Right cardiac atrium (tissue), 5 donors: ENCODE measurements at regions not wholly inside any gene's neighbourhood (a gene's known extent, or its start where the extent isn't known, plus 50 kb on each side); places are given as distances from the start of the nearest gene placed in this dataset.

Source experiments
- ATAC-seq, 2 donors: fragments of 200-7000 bp; cut with Tn5 transposase; one replicate each; pipeline versions ENCODE4 v1.8.0 to v1.9.1; 2020; ENCODE audit warnings: moderate library complexity in 2 of 2, mild to moderate bottlenecking in 1 of 2
- DNase-seq, 3 donors: peaks; one replicate each; pipeline ENCODE4 v3.0.0-alpha.2; 2020
- H3K27ac ChIP-seq: one replicate; pipeline ENCODE4 v1.5.1; 2013; ENCODE audit warnings: mild to moderate bottlenecking, low read length, control low read depth, moderate library complexity
- H3K27me3 ChIP-seq: one replicate; pipeline ENCODE4 v1.6.1; 2013; ENCODE audit not compliant: control insufficient read depth, insufficient read depth
- H3K4me1 ChIP-seq: one replicate; pipeline ENCODE4 v1.6.1; 2013; ENCODE audit warnings: low read length; ENCODE audit not compliant: control insufficient read depth, insufficient read depth
- H3K4me3 ChIP-seq: one replicate; pipeline ENCODE4 v1.5.1; 2013; ENCODE audit warnings: low read length, control low read depth
- H3K9me3 ChIP-seq: one replicate; pipeline ENCODE4 v1.6.1; 2013; ENCODE audit warnings: low read length; ENCODE audit not compliant: control insufficient read depth
- whole genome bisulfite sequencing: extraction: QIAGEN DNeasy Blood & Tissue Kit; methylation state at CpG from one replicate; pipeline ENCODE4 v1.1.7; 2013; 5-methylcytosine and 5-hydroxymethylcytosine counted together
- intact Hi-C, 4 donors: fragments of 100-400 bp; cut with DNase I; formaldehyde crosslinking; loops; one replicate each; pipeline versions ENCODE4 v1.11.0 to v1.14.0; 2022 to 2023
- donor health status: healthy with polysubstance abuse.
- donor health status: DM: no; HTN: yes; CAD: no.
- donor health status: DM: no; HTN: no; CAD: no.
- donor health status: DM: no; HTN: yes; CAD: no; lungs with severe emphysema.
- donor health status: DM: yes; HTN: yes; CAD: no.

DNA sequence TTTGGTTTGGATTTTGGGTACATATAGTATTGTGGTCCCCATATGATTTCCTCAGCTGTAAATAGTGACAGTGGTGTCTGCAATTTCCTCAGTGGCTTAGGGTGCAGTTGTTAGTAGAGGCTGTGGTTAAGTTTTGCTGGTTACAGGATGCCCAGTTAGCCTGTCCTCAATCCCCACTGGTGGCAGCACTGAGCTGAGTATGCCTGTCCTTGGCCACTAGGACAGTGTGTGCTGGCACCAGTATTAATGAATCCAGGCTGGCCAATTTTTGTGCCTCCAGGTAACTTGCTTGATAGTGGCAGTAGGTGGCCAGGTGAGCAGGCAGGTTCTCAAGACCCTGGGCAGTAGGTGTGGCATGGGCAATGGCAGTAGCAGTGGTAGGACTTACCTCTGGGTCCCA, 973.1 kb downstream of the TMEM182 start:
- Histone ChIP-seq H3K27ac (no peak overlapping the region), H3K4me1 (no peaks in the 10 kb centered on the region), H3K27me3 (no peaks in the 10 kb centered on the region), H3K9me3 (peaks cover 3% of the 10 kb centered on the region), H3K4me3 (no peak overlapping the region)
- intact Hi-C loops = no loop called here
- ATAC-seq (no peak), DNase-seq (no peak)

DNA sequence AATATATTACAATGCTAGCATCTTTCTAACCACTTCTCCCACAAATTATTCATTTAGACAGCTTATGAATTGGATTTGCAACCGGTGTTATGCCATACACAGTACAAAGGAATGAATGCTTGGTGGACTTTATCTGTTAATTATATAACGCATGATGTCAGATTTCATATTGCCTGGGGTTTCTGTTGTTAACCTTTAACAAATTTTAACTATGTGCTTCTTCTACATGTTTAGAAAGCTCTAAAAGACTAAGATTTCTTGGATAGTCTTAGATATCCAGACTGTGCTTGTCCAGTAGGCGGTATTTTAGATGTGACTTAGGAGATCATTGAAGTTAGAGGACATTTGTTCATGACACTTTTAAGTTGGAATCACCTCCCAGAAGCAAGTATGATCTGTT, 976.3 kb downstream of the TMEM182 start:
- intact Hi-C loops = no loop called here
- ATAC-seq = no peak
- no peak for DNase-seq
- 81% methylated on average over 3 of the region's 3 CpGs for WGBS
- Histone ChIP-seq H3K4me3 (no peak overlapping the region), H3K27ac (no peak overlapping the region), H3K27me3 (no peaks in the 10 kb centered on the region), H3K4me1 (no peaks in the 10 kb centered on the region), H3K9me3 (peaks cover 3% of the 10 kb centered on the region)

DNA sequence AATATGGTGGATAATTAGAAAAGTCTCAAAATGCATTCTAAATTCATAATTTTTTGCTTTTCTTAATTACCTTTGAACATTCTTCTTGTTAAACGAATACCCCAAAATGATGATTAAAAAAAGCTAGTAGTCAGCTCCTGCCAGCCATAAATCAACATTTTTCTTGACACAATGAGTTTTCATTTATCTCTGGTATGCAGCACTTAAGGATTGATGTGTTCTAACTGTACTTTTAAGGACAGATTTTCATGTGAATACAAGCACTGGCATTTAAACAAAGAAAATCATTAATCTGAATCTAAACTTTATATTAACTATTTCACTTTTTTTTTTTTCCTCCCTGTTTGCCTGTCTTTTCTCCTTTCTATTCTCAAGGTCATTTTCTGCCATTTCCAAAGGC, 976.8 kb downstream of the TMEM182 start:
- ATAC-seq = no peak
- intact Hi-C loops = no loop called here
- no peaks in the 10 kb centered on the region for H3K27me3 ChIP-seq
- H3K9me3 ChIP-seq = peaks cover 3% of the 10 kb centered on the region
- no peak overlapping the region for H3K27ac ChIP-seq
- DNase-seq = no peak
- H3K4me1 ChIP-seq = no peaks in the 10 kb centered on the region
- 50% methylated on average over 1 of the region's 1 CpG for WGBS
- no peak overlapping the region for H3K4me3 ChIP-seq

DNA sequence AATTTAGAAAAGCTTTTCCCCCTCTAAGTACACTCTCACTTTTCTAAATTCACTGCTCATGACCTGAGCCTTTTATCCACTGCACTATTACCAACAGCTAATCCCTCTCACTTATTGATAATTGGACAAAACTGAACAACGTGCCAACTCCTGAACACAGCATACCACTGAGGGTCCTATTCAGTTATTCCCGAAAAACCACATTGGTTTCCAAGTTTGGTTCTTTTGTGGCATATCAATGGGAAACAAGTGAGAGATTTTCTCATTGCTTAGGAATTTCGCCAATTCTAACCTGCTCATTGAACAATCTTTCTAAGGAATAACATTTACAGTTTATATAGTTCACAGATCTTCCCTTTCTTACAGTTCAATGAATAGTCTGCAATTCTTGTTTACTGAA, 977.4 kb downstream of the TMEM182 start:
- no peak for ATAC-seq
- intact Hi-C loops = no loop called here
- WGBS = 68% methylated on average over 3 of the region's 3 CpGs

DNA sequence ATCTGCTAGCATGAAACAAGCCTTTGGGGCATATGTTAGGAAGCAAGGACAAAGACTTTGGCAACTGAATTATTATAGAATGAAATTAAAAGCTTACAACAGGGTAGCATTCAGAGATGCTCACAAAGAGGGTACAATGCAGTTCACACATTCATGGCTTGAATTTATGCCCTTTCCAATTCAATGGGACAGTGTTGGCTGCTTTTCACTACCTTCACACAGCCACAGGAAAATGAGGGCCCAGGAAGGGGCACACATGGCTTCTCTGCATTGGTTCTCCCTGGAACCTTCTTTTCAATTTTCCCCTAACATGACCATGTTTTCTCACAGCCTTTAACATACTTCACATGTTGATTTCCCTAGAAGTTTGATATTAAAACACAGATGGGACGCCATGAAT, 978.1 kb downstream of the TMEM182 start:
- no peaks in the 10 kb centered on the region for H3K9me3 ChIP-seq
- 64% methylated on average over 1 of the region's 1 CpG for WGBS
- H3K4me3 ChIP-seq = no peak overlapping the region
- intact Hi-C loops = no loop called here
- no peak overlapping the region for H3K27ac ChIP-seq
- H3K4me1 ChIP-seq = no peaks in the 10 kb centered on the region
- ATAC-seq (no peak), DNase-seq (no peak)
- H3K27me3 ChIP-seq = no peaks in the 10 kb centered on the region

More for the DNA sequence above, 977.4 kb downstream of the TMEM182 start:
- H3K27ac ChIP-seq = no peak overlapping the region
- H3K27me3 ChIP-seq = no peaks in the 10 kb centered on the region
- H3K4me1 ChIP-seq = no peaks in the 10 kb centered on the region
- no peaks in the 10 kb centered on the region for H3K9me3 ChIP-seq
- DNase-seq = no peak
- H3K4me3 ChIP-seq = no peak overlapping the region

DNA sequence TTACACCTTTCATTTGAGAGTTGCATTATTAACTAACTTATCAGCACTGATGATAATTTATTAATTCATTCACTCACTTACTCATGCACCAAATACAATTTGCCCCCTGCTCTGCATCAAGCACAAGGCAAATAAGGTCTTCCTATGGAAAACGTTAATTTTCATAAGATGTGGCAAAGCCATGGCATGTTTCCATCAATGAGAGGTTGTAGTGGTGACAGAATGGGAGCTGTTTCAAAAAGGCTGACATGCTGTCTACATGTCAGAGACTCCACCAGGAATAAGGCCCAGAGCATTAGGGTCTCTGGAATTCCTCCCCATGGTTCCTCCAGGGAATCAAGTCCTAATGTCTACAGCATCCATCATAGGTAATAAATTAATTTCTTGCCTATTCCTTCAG, 978.8 kb downstream of the TMEM182 start:
- Histone ChIP-seq H3K27ac (no peak overlapping the region), H3K4me3 (no peak overlapping the region), H3K27me3 (no peaks in the 10 kb centered on the region), H3K4me1 (no peaks in the 10 kb centered on the region), H3K9me3 (no peaks in the 10 kb centered on the region)
- 80% methylated on average over 1 of the region's 1 CpG for WGBS
- ATAC-seq (no peak), DNase-seq (no peak)
- intact Hi-C loops = no loop called here

DNA sequence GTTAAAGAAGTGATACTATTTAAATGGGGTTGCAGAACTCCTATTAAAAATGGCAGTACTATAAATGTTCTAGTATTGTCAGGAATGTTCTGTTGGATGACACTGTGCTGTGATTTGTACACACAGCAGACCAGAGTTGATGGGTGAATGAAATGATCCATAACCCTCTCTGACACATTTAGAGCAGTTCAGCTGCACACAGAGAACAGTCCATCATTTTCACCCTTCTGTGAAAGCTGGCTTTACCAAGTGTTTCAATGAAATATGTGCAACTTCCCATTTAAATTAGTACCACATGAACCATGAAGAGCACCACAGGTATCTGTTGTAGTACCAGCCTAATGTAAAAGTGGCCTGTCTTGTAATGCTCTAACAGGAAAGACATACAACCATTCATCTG, 981.4 kb downstream of the TMEM182 start:
- Histone ChIP-seq H3K4me3 (no peak overlapping the region), H3K9me3 (no peaks in the 10 kb centered on the region), H3K27ac (no peak overlapping the region), H3K27me3 (no peaks in the 10 kb centered on the region), H3K4me1 (no peaks in the 10 kb centered on the region)
- no peak for ATAC-seq
- intact Hi-C loops = no loop called here
- no peak for DNase-seq

DNA sequence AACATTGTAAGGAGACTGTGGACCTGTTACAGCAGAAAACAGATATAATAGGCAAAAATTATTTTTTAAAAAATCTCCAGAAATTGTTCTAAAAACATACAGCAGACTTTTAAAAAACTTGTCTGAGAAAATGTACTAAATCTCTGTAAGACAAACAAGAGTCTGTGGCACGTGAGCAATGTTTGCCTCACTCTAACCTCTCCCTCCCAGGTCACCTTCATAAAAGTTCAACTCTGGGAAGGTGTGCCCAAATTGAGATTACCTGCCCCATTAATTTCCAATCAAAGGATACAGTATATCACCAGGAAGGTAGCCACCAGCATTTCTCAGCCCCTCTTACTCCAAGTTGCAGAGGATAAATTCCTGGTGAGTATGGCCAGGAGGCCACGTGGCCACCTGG, 992.7 kb downstream of the TMEM182 start:
- WGBS = 68% methylated on average over 2 of the region's 2 CpGs
- H3K4me1 ChIP-seq = no peaks in the 10 kb centered on the region
- H3K4me3 ChIP-seq = no peak overlapping the region
- ATAC-seq = no peak
- H3K27me3 ChIP-seq = no peaks in the 10 kb centered on the region
- H3K27ac ChIP-seq = no peak overlapping the region
- intact Hi-C loops = no loop called here
- H3K9me3 ChIP-seq = no peaks in the 10 kb centered on the region
- DNase-seq = no peak

DNA sequence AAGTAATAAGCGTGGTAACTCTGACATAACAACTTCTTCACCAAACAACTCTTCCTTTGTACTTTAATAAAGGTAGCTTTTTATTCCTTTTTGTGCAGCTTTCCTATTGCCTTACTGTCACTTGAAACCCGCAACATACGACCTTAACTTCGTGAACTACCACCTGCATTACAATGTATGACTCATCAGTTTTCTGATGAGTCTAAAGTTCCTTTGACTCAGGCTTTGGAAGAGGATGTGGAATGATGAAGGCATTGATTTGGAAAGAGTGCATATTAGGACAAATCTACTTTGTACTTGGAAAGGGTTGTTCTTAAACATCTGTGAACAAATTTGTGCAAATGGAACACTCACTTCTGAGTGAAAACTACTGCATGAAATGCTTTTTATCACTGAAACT, 1012.1 kb downstream of the TMEM182 start:
- no peaks in the 10 kb centered on the region for H3K9me3 ChIP-seq
- H3K4me3 ChIP-seq = no peak overlapping the region
- intact Hi-C loops = no loop called here
- H3K27me3 ChIP-seq = no peaks in the 10 kb centered on the region
- H3K4me1 ChIP-seq = no peaks in the 10 kb centered on the region
- H3K27ac ChIP-seq = no peak overlapping the region
- no peak for ATAC-seq
- DNase-seq = no peak
- WGBS = 76% methylated on average over 4 of the region's 4 CpGs

DNA sequence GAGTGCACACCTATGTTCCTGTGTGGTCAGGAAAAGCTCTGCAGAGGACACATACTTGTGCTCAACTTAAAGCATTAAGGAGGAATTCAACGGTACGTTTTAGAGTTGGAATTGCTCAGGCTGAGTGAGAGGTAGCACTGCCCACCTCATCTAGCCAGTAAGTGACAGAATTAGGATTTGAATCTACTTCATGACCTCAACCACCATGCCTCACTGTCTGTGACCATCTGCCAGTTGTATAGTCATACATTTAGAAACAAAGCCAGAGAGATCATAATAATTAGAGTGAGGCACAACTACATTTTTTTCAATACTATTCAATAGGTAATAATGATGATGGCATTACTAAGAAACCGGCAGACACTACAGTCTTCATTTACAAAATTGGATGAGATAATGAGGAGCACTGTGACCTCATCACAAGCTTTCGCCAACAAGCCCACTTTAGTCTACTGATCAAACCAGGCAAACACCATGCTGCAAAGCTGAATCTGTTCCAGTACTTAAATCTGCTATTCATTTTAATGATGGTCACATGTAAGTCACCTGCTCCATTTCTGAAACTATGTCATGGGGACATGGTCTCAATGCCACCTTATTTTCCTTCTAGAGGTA, 1018.4 kb downstream of the TMEM182 start:
- ATAC-seq = no peak
- H3K4me1 ChIP-seq = no peaks in the 10 kb centered on the region
- DNase-seq = no peak
- intact Hi-C loops = no loop called here
- WGBS = 78% methylated on average over 4 of the region's 4 CpGs
- H3K9me3 ChIP-seq = no peaks in the 10 kb centered on the region
- H3K27me3 ChIP-seq = no peaks in the 10 kb centered on the region
- H3K27ac ChIP-seq = no peak overlapping the region
- H3K4me3 ChIP-seq = no peak overlapping the region

DNA sequence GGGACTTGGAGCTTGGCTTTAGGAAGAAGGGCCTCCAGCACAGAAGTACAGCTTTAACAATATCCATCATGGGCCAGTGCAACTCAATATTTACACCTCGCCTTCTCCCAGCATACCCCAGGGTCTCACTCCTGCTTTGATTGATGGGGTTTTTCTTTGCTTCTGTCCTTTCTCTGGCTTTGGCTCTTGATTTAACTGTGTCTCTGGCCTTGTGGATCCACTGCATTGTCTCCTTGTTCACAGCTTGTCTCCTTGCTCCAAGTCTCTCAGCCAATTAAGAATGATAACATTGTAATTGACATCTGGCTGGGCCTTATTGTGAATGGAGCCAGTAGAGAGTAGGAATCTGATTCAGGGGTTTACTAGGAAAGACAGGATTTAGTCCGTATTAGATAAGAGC, 1019.5 kb downstream of the TMEM182 start:
- H3K4me3 ChIP-seq = no peak overlapping the region
- intact Hi-C loops = no loop called here
- H3K9me3 ChIP-seq = no peaks in the 10 kb centered on the region
- no peaks in the 10 kb centered on the region for H3K4me1 ChIP-seq
- 71% methylated on average over 2 of the region's 2 CpGs for WGBS
- no peak overlapping the region for H3K27ac ChIP-seq
- no peak for ATAC-seq
- DNase-seq = no peak
- H3K27me3 ChIP-seq = no peaks in the 10 kb centered on the region

DNA sequence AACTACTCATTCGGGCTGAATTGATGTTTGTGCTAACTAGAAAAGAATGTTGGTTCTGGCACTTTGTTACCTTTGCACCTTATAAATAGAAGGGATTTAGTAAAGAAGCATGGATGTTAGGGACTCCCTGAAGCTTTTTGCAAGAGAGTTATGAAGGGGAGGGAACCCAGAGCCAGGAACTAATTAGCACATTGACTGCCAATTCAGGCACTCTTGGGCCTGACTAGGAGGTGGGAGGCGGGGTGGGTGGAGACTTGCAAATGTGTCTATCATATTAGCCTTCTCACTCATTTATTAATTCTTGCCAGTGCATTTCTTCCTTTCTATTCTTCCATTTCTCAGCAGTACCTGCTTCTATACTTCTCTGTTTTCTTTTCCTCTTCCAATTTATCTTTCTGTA, 1022.4 kb downstream of the TMEM182 start:
- 60% methylated on average over 2 of the region's 2 CpGs for WGBS
- no peak for ATAC-seq
- H3K9me3 ChIP-seq = no peaks in the 10 kb centered on the region

More for the DNA sequence above, 1022.4 kb downstream of the TMEM182 start:
- Histone ChIP-seq H3K4me3 (no peak overlapping the region), H3K4me1 (no peaks in the 10 kb centered on the region), H3K27ac (no peak overlapping the region), H3K27me3 (no peaks in the 10 kb centered on the region)
- intact Hi-C loops = no loop called here
- no peak for DNase-seq
